HG03175 (cell line): ENCODE measurements at regions not wholly inside any gene's neighbourhood (a gene's known extent, or its start where the extent isn't known, plus 50 kb on each side); places are given as distances from the start of the nearest gene placed in this dataset.
"Not testable (repeated sequence)": the region's sequence is repeated elsewhere in the genome, so short reads cannot be mapped to it uniquely, and the experiment has no call there.

Experiments
- ATAC-seq: cut with Tn5 transposase; IDR thresholded peaks from one replicate; pipeline ENCODE4 v1.9.1; 2021; ENCODE audit warnings: mild to moderate bottlenecking, moderate library complexity; ENCODE audit not compliant: unreplicated experiment

DNA sequence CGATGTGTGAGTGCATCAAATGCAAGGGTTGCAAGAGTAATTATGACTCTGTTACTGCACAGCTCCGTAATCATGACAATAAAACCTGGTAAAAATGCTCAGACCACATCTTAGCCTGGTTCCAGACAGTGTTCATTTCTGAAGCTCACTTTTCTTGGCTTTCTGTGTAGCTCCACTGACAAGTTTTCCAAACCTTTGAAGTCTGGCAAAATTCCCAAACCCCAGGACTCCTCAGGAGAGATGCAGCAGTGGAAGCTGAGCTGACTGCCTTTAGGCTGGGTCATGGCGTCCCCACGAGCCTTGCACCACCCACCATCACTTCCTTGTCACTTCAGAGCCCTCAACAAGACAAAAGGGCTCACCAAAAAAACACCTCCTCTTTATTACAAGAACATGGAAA is 131.6 kb upstream of the TAS2R1 start:
- ATAC-seq, result no peak

GRCh38 chr5:9752670-9753069 is 122.5 kb upstream of the TAS2R1 start:
- not testable (repeated sequence) for ATAC-seq

DNA sequence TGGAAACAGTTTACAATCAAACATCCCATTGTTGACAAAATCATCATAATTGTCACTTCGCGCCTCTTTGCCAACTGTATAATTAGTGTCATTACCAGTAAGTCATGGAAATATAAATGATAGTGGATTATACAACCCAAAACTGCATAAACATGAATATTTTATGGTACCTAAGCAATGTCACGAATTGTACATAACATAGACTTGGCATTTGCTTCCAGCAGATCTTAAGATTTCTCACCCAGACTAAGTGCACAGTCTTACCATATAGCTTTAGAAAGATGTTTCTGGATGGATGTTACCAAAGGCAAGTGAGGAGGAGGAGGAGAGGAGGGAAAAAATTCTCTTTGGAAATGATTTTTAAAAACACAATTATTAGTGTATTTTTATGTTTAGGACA is 113.4 kb upstream of the TAS2R1 start:
- ATAC-seq, result no peak

DNA sequence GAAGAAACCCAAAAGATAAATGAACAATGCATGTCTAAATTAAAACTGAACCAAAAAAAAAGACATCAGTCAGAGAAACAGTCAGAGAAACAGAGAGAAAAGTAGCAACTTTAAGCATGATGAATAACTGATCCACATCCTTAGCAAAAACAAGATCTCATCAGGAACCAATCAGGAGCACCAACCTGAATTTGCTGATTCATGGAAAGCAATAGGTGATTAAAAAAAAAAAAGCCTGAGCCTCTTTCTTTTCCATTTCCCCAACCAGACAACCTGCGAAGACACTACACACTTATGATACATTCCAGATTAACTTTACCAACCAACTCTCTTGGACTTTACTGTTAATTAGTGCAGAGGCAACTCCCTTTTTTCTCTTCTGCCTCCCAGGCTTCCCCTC is 112.7 kb upstream of the TAS2R1 start:
- no peak for ATAC-seq

DNA sequence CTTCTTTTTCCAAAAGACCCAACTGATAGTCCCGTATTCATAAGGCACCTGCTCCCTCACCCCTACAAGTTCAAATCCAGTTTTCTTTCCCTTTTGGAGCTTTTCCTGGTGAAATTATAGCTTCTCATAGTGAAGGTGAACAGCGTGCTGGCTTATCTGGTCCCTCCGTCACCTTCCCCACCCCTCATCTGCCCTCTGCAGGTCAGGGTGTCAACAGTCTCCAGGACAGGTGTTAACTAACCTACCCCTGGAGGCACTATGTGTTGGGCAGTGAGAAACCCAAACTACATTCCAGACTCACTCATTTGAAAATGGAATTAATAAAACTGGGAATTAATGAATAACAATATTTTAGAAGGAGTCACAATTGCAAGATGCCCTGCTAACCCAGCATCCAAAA is 109.0 kb upstream of the TAS2R1 start:
- ATAC-seq, result no peak

GRCh38 chr5:9737265-9737664 is 107.1 kb upstream of the TAS2R1 start:
- ATAC-seq, result no peak

GRCh38 chr5:9733486-9733885 is 103.3 kb upstream of the TAS2R1 start:
- no peak for ATAC-seq

DNA sequence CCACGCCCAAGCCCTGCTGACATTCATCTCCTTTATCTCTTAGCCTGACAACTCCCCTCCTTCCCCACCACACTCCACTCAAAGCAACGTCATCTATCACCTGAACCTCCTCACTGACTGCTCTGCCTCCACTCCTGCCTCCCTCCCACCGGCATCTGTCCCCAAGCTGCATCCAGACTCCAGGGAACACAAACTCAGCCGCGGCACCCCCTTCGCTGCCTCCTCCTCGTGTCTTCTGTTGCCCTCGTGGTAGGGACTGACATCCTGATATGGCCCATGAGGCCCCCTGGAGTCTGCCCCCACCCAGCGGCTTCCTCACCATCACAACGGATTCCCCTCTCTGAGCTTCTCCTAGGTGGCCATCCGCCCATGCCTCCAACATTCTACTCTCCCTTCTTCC is 101.0 kb upstream of the TAS2R1 start:
- no peak for ATAC-seq

DNA sequence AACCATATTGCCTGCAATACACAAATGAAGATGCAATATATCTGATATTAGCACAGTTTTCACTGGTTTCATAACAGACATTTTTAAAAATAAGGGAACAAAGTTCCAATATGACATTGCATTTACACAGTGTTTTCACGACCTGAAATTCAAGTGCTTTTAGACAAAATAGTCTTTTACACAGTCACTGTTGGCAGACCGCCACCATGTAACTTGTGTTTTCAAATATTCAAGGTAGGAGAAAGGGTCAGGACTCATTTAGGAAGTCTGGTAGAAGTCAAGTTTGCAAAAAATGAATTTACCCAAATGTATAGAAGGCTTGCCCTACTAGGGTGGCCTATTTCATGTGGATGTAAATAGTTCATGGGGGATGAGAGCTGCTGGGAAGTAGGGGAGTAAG is 98.1 kb upstream of the TAS2R1 start:
- ATAC-seq, result no peak

DNA sequence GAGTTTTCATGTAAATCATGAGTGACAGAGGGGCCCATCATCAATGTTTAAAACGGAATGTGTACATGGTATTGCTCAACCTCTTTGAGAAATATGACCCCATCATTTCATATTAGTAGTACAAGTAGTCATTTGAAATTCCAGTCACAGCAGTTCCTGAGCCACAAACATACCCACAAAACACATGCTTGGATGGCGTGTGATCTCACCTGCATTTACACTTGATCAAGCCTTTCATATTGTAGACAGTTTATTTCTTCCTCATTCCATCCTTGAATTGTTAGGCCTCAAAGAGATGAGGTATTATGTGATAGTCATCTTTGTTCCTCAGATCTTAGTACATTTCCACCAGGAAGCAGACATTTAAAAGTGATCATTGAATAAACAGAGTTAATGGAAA is 96.8 kb upstream of the TAS2R1 start:
- no peak for ATAC-seq

DNA sequence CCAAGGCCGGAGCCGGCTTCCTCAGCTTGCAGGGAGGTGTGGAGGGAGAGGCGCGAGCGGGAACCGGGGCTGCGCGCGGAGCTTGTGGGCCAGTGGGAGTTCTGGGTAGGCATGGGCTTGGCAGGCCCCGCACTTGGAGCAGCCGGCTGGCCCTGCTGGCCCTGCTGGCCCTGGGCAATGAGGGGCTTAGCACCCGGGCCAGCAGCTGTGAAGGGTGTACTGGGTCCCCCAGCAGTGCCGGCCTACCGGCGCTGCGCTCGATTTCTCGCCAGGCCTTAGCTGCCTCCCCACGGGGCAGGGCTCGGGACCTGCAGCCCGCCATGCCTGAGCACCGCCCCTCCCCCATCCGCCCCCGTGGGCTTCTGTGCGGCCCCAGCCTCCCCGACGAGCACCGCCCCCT is 95.1 kb upstream of the TAS2R1 start:
- ATAC-seq, result not testable (repeated sequence)

DNA sequence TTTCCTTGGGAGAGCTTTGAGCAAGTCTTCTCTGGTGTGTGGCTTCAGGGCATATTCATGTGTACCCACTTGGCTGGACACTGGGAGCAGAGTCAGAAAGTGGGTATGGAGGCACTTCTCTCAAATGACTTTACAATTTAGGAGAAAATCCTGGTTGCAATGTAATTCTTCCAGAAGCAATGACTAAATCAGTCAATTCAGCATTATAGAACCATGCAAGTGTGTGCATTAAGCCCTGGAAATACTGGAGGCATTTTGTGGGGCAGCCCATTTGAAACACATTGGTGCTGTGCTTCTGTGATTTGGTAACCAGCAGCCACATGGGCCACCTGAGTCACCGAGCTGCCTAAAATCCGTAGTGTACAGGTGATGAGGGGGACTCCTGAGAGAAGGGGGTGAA is 94.6 kb upstream of the TAS2R1 start:
- no peak for ATAC-seq

DNA sequence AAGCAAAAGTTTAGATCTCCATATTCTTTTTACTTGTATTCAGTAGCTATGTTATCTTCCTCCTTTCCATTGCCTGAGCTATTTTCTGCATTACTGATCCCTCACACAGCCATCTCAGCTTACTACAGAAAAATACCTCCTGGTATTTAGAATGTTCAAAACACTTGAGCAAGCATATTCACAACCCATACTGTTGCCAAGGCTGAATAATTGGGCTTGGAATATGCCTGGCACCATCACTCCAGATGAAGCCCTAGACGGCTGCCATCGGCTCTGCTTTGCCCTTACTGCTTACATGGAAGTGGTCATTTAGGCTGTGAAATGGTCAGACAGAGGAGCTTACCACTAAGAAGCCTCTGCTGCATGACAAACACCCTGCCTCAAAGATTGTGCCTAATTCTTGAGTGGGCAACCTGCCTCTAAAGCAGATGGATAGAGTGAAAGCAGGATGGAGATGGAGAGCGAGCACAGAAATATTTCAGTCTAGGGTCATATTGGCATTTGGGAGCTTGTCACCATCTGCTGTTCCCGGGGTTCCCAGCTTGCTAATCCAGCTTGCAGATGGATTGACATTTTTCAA is 92.5 kb upstream of the TAS2R1 start:
- ATAC-seq, result no peak

- ATAC-seq, result no peak
Observed at GRCh38 chr5:9721161-9721560, 91.0 kb upstream of the TAS2R1 start.

DNA sequence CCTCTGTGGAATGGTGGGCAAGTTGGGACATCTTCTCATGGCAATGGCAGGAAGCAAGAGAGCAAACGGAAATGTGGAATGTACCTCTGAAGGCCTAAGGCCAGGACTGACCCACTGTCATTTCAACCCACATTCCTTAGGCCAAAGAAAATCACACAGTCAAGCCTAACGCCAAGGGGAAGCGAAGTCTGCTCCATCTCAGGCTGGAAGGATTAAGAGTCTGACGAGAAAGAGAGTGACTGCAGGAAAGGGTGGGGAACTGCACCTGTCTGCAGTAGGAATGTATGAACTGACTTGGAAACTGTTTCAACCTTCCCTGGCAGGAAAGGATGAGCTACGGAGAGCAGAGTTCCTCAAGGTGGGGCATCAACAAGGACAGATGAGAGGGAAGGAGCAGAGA is 90.2 kb upstream of the TAS2R1 start:
- ATAC-seq, result no peak

DNA sequence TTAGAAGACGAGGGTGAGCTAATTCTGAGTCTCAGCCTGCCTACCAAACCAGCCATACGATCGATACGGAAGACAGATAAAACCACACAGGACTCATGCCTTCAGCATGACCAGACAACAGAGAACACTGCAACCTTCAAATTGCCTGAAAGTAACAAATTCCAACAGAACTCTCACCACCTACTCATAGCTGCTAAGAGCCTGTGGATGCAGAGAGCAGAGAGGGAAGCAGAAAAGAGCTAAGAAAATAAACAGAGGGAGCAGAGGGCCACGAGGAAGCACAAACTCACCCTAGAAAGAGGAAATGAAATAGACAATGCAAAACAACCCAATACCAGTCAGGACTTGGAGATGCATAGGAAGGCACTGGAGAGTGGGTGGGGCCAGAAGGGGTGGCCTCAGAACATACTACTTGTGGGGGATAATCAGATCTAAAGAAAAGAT is 86.7 kb upstream of the TAS2R1 start:
- peak; percentile 73 for ATAC-seq

- no peak for ATAC-seq
Observed at GRCh38 chr5:9715891-9716335, 85.8 kb upstream of the TAS2R1 start.

DNA sequence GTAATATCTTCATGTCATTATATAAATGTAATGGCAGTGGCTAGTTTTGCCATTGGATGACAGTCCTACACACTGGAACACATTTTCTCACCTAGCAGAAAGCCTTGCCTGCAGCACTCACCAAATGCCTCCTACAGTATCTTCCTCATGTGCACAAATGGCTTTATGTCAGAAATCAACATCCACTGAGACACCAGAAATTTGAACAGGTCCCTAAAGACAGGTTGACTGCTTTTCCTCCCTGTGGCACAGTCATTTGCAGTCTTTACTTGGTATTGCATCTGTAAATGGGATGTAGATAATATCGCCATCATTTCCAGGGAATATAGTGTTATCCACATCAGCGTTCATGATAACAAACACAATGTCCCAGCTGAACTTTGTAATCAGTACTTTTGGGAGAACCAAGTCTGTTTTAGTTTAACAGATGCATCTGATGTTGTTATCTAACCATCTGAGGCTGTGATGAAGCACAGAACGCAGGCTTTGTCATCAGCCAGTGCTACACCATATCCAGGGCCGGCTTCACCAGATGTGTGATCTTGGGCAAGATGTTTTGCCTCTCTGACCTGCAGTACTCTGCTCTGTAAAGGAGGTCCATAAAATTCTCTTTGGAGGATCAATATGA is 83.9 kb upstream of the TAS2R1 start:
- no peak for ATAC-seq

DNA sequence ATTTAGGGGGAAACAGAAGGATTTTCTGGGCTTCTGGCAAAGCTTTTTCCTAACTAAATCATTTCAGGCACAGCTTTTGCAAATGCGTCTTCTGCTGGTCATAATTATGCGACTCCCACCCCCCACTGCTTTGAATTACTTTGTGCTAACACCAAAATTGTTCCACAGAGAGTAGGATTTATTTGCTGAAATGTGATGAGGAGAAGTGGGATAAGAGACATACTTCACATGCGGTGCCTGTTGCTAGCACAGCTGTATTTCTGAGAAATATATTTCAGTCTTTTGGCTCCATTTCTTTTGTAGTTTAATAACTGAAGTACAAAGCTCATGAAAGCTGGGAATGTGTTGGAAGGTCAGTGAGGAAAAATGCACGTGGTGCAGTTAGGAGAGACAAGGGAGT is 83.2 kb upstream of the TAS2R1 start:
- ATAC-seq, result no peak

DNA sequence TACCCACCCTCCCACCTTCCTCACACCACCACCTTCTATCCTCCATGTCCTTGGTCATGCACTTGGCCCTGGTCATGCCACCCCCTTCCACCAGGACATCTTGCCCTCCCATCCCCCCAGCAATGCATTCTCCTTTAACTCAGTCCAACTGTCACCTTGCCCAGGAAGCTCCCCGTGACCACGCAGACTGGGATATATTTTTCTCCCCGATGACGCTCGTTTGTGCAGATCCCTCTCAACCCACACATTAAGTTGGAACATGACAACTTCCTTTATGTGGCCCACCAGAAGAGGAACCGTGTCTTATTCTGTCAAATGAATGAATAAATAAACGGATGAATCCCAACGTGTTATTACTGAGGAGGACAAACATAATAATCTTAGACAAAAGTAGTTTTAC is 82.8 kb upstream of the TAS2R1 start:
- ATAC-seq, result no peak

DNA sequence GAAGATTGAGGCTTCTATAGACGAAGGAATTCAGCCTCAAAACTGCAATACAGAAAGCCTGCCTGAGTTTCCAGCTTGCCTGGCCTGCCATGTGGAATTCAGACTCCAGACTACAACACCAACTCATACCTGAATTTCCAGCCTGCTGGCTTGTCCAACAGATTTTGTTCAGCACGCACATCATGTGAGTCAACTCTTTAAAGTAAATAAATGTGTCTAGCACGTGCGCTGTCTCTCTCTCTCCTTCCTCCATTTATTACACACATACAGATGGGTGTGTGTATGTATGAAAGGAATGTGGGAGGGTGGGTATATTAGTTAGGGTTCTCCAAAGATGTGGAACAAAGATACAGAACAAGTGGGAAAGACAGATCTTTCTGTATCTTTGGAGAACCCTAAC is 82.4 kb upstream of the TAS2R1 start:
- ATAC-seq, result no peak

DNA sequence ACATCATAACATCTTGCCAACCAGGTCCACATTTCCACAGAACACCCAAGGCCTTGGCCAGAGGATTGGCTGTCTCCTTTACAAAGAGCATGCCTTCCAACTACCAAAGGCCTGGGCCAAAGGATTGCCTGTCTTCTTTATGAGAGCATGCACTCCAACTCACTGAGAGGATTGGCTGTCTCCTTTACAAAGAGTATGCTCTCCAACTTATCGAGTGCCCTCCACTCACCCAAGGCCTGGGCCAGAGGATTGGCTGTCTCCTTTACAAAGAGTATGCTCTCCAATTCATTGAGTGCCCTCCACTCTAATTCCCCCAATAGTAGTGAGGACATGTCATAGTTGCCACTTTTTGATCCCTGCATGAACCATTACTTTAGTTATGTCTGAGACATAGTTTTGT is 79.9 kb upstream of the TAS2R1 start:
- no peak for ATAC-seq
